A549 (cell line): ENCODE measurements at regions not wholly inside any gene's neighbourhood (a gene's known extent, or its start where the extent isn't known, plus 50 kb on each side); places are given as distances from the start of the nearest gene placed in this dataset.

Experiments used
- ATAC-seq, 2 experiments: fragments of 200-7000 bp in 1 of 2; fragments of >200 bp in 1 of 2; cut with Nextera tagmentation in 1 of 2; cut with Tn5 transposase in 1 of 2; 3 replicates each; pipeline versions ENCODE4 v1.8.0 to v1.9.1; 2018 to 2020; ENCODE audit warnings: mild to moderate bottlenecking in 1 of 2, moderate library complexity in 1 of 2
- CTCF ChIA-PET: fragments of 300-600 bp; sonication (Branson Sonifier 250); formaldehyde crosslinking; extraction: SDS; loops from one replicate; lab custom pipeline; 2021; ENCODE audit warnings: antibody characterized with exemption, inconsistent platforms; lab: Yijun Ruan, JAX
- POLR2A ChIA-PET: fragments of 350-600 bp; formaldehyde crosslinking; extraction: SDS; loops from one replicate; lab custom pipeline; 2021; ENCODE audit warnings: antibody characterized with exemption, inconsistent platforms; lab: Yijun Ruan, JAX
- DNase-seq, 2 experiments: peaks; one replicate each; pipeline versions ENCODE4 v3.0.0 to v3.0.0-alpha.2; 2011 to 2016; ENCODE audit warnings: low read depth in 1 of 2, low spot score in 1 of 2
- FAIRE-seq: peaks from 2 replicates; lab custom pipeline; 2011; peaks lifted over from hg19 to GRCh38; lab: Jason Lieb, UNC
- H3K27ac ChIP-seq, 2 experiments: fragments of >200 bp; sonication (Bioruptor Twin); formaldehyde crosslinking; 3 replicates each; pipeline ENCODE4 v1.5.1; 2016 to 2017
- H3K4me1 ChIP-seq: fragments of >200 bp; sonication (Bioruptor Twin); formaldehyde crosslinking; 3 replicates; pipeline ENCODE4 v1.6.1; 2016
- H3K4me2 ChIP-seq: fragments of >200 bp; sonication (Bioruptor Twin); formaldehyde crosslinking; 3 replicates; pipeline ENCODE4 v1.6.1; 2016
- H3K4me3 ChIP-seq: fragments of >200 bp; sonication (Bioruptor Twin); formaldehyde crosslinking; 3 replicates; pipeline ENCODE4 v1.5.1; 2016
- H3K9me3 ChIP-seq: fragments of >200 bp; sonication (Bioruptor Twin); formaldehyde crosslinking; 3 replicates; pipeline ENCODE4 v1.6.1; 2016
- CBX8 ChIP-seq: fragments of 200-600 bp; sonication (generic); IDR thresholded peaks from 2 replicates; pipeline ENCODE4 v1.6.1; 2016
- EHMT2 ChIP-seq: fragments of 200-600 bp; sonication (generic); IDR thresholded peaks from 2 replicates; pipeline ENCODE4 v1.6.1; 2016; ENCODE audit warnings: antibody characterized with exemption, low read depth, mild to moderate bottlenecking, moderate library complexity
- EP300 ChIP-seq, 2 experiments: fragments of >200 bp; sonication (Bioruptor Twin); formaldehyde crosslinking; IDR thresholded peaks; 2 replicates in 1 of 2; 3 replicates in 1 of 2; pipeline ENCODE4 v1.6.1; 2016 to 2017
- FOSL2 ChIP-seq, 2 experiments: fragments of 450-650 bp in 1 of 2; fragments of >200 bp in 1 of 2; sonication (Bioruptor Twin) in 1 of 2; formaldehyde crosslinking; IDR thresholded peaks; 2 replicates each; pipeline versions ENCODE4 v1.5.0 to v1.6.1; 2016 to 2020; ENCODE audit warnings: mild to moderate bottlenecking in 1 of 2, moderate library complexity in 1 of 2
- FOXS1 ChIP-seq: fragments of 250-450 bp; sonication (Bioruptor Pico); IDR thresholded peaks from 2 replicates; pipeline ENCODE4 v1.5.0; 2020; ENCODE audit warnings: mild to moderate bottlenecking, moderate library complexity
- GATA3 ChIP-seq: IDR thresholded peaks from 2 replicates; pipeline ENCODE4 v1.6.1; 2012; ENCODE audit warnings: borderline replicate concordance
- HDAC2 ChIP-seq: fragments of 200-600 bp; sonication (generic); IDR thresholded peaks from 2 replicates; pipeline ENCODE4 v1.6.1; 2016
- HES2 ChIP-seq: fragments of >200 bp; sonication (Bioruptor Twin); formaldehyde crosslinking; IDR thresholded peaks from 2 replicates; pipeline ENCODE4 v1.6.1; 2016
- JUN ChIP-seq, 2 experiments: fragments of >200 bp; sonication (Bioruptor Twin); formaldehyde crosslinking; IDR thresholded peaks; 2 replicates in 1 of 2; 3 replicates in 1 of 2; pipeline ENCODE4 v1.6.1; 2016 to 2017
- KDM5A ChIP-seq: fragments of 200-600 bp; sonication (generic); IDR thresholded peaks from 2 replicates; pipeline ENCODE4 v1.6.1; 2016; ENCODE audit warnings: antibody characterized with exemption, mild to moderate bottlenecking
- NFE2L2 ChIP-seq: fragments of 150-350 bp; conservative IDR thresholded peaks from 2 replicates; pipeline ENCODE4 v1.6.1; 2014; ENCODE audit warnings: low read length
- NPAS2 ChIP-seq: fragments of 250-450 bp; sonication (Bioruptor Pico); IDR thresholded peaks from 2 replicates; pipeline ENCODE4 v1.8.0; 2022; ENCODE audit warnings: mild to moderate bottlenecking, moderate library complexity, borderline replicate concordance
- PBX3 ChIP-seq: IDR thresholded peaks from 2 replicates; pipeline ENCODE4 v1.6.1; 2012
- PHF8 ChIP-seq: fragments of 200-600 bp; sonication (generic); IDR thresholded peaks from 2 replicates; pipeline ENCODE4 v1.6.1; 2016; ENCODE audit warnings: low read depth, mild to moderate bottlenecking, antibody characterized with exemption, moderate library complexity, borderline replicate concordance
- POLR2A ChIP-seq: IDR thresholded peaks from 2 replicates; pipeline ENCODE4 v1.6.1; 2012; ENCODE audit warnings: mild to moderate bottlenecking, low read length
- RAD21 ChIP-seq, 2 experiments: fragments of >200 bp in 1 of 2; sonication (Bioruptor Twin) in 1 of 2; formaldehyde crosslinking in 1 of 2; IDR thresholded peaks in 1 of 2; conservative IDR thresholded peaks in 1 of 2; 2 replicates in 1 of 2; 3 replicates in 1 of 2; pipeline ENCODE4 v1.6.1; 2012 to 2018; ENCODE audit warnings: inconsistent platforms in 1 of 2
- RARB ChIP-seq: fragments of 250-450 bp; sonication (Bioruptor Pico); IDR thresholded peaks from 2 replicates; pipeline ENCODE4 v1.8.0; 2021; ENCODE audit warnings: mild to moderate bottlenecking, moderate library complexity
- ZFP36 ChIP-seq: fragments of 450-650 bp; IDR thresholded peaks from 2 replicates; pipeline ENCODE4 v1.6.1; 2014; ENCODE audit warnings: borderline replicate concordance; ENCODE audit not compliant: partially characterized antibody
- ZSCAN20 ChIP-seq: fragments of 250-450 bp; sonication (Bioruptor Pico); IDR thresholded peaks from 2 replicates; pipeline ENCODE4 v1.8.0; 2022; ENCODE audit warnings: mild to moderate bottlenecking, moderate library complexity
- WGBS: methylation state at CpG from one replicate; pipeline ENCODE4 v1.1.6; 2017; ENCODE audit errors: missing lambda C conversion rate; 5-methylcytosine and 5-hydroxymethylcytosine counted together
- TF ChIP-seq, protein P1 (sequence below): fragments of 250-450 bp; sonication (Bioruptor Pico); IDR thresholded peaks from 2 replicates; pipeline ENCODE4 v1.5.0; 2021; ENCODE audit warnings: mild to moderate bottlenecking, moderate library complexity, borderline replicate concordance
- TF ChIP-seq, protein P2 (sequence below): fragments of 450-650 bp; IDR thresholded peaks from 2 replicates; pipeline ENCODE4 v1.6.1; 2014; ENCODE audit warnings: antibody characterized with exemption
- TF ChIP-seq, protein P3 (sequence below): fragments of >200 bp; sonication (Bioruptor Twin); formaldehyde crosslinking; IDR thresholded peaks from 3 replicates; pipeline ENCODE4 v1.6.1; 2016
- TF ChIP-seq, protein P4 (sequence below): IDR thresholded peaks from 2 replicates; pipeline ENCODE4 v1.6.1; 2012

GRCh38 chr12:68410018-68410660 lies 78.0 kb upstream of the MDM1 start:
- ATAC-seq (no peak), DNase-seq (no peak), FAIRE-seq (no peak)
- ChIA-PET POLR2A (no interaction called here), CTCF (no interaction called here)
- peaks cover 17% of the 10 kb centered on the region for H3K4me1 ChIP-seq
- H3K4me2 ChIP-seq = no peak overlapping the region
- no peaks in the 10 kb centered on the region for H3K9me3 ChIP-seq
- TF ChIP-seq KDM5A = no peak
- TF ChIP-seq NPAS2 = no peak
- no peak for TF ChIP-seq HDAC2
- TF ChIP-seq RARB = no peak
- no peak for TF ChIP-seq PHF8
- TF ChIP-seq EHMT2 = no peak
- no peak for TF ChIP-seq CBX8
- TF ChIP-seq PBX3 = no peak
- TF ChIP-seq FOSL2 (IDR thresholded peaks at IDR 0.05) = no peak
- no peak for TF ChIP-seq FOSL2 (CRISPR knock-in tag; IDR thresholded peaks at IDR 0.05)
- no peak for TF ChIP-seq GATA3
- TF ChIP-seq, protein P1, sequence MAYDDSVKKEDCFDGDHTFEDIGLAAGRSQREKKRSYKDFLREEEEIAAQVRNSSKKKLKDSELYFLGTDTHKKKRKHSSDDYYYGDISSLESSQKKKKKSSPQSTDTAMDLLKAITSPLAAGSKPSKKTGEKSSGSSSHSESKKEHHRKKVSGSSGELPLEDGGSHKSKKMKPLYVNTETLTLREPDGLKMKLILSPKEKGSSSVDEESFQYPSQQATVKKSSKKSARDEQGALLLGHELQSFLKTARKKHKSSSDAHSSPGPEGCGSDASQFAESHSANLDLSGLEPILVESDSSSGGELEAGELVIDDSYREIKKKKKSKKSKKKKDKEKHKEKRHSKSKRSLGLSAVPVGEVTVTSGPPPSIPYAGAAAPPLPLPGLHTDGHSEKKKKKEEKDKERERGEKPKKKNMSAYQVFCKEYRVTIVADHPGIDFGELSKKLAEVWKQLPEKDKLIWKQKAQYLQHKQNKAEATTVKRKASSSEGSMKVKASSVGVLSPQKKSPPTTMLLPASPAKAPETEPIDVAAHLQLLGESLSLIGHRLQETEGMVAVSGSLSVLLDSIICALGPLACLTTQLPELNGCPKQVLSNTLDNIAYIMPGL = no peak
- TF ChIP-seq ZSCAN20 = no peak
- no peak for TF ChIP-seq JUN (IDR thresholded peaks at IDR 0.05)
- TF ChIP-seq, protein P2, sequence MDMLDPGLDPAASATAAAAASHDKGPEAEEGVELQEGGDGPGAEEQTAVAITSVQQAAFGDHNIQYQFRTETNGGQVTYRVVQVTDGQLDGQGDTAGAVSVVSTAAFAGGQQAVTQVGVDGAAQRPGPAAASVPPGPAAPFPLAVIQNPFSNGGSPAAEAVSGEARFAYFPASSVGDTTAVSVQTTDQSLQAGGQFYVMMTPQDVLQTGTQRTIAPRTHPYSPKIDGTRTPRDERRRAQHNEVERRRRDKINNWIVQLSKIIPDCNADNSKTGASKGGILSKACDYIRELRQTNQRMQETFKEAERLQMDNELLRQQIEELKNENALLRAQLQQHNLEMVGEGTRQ = no peak
- TF ChIP-seq ZFP36 = no peak
- TF ChIP-seq, protein P3, sequence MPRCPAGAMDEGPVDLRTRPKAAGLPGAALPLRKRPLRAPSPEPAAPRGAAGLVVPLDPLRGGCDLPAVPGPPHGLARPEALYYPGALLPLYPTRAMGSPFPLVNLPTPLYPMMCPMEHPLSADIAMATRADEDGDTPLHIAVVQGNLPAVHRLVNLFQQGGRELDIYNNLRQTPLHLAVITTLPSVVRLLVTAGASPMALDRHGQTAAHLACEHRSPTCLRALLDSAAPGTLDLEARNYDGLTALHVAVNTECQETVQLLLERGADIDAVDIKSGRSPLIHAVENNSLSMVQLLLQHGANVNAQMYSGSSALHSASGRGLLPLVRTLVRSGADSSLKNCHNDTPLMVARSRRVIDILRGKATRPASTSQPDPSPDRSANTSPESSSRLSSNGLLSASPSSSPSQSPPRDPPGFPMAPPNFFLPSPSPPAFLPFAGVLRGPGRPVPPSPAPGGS = no peak
- TF ChIP-seq POLR2A = no peak
- TF ChIP-seq, protein P4, sequence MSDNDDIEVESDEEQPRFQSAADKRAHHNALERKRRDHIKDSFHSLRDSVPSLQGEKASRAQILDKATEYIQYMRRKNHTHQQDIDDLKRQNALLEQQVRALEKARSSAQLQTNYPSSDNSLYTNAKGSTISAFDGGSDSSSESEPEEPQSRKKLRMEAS = no peak
- H3K27ac ChIP-seq = no peak overlapping the region
- 66% methylated on average over 11 of the region's 11 CpGs for WGBS
- no peak overlapping the region for H3K4me3 ChIP-seq

DNA sequence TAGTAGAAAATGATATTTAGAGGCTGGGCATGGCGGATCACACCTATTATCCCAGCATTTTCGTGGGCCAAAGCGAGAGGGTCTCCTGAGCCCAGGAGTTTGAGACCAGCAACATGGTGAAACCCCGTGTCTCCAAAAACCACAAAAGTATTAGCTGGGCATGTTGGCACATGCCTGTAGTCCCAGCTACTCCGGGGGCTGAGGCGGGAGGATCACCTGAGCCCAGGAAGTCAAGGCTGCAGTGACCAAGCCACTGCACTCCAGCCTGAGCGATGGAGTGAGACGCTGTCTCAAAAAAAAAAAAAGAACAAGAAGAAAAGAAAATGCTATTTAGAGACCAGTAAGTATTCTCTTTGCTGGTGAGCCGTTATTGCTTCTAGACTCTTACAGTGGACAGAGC lies 79.2 kb upstream of the MDM1 start:
- no peak overlapping the region for H3K4me3 ChIP-seq
- FAIRE-seq (no peak), ATAC-seq (no peak), DNase-seq (no peak)
- no peak overlapping the region for H3K4me2 ChIP-seq
- 76% methylated on average over 9 of the region's 9 CpGs for WGBS
- peaks cover 5% of the 10 kb centered on the region; the same call in 2 of the 3 replicates for H3K4me1 ChIP-seq
- POLR2A ChIA-PET = interaction anchor here (0.7 kb wide), 2 partner anchors 195 to 253 kb away, joined by 3 to 4 read pairs; no protein-coding TSS in a partner anchor
- no peak overlapping the region for H3K27ac ChIP-seq
- CTCF ChIA-PET = no interaction called here
- no peak for TF ChIP-seq RARB
- H3K9me3 ChIP-seq = no peaks in the 10 kb centered on the region

DNA sequence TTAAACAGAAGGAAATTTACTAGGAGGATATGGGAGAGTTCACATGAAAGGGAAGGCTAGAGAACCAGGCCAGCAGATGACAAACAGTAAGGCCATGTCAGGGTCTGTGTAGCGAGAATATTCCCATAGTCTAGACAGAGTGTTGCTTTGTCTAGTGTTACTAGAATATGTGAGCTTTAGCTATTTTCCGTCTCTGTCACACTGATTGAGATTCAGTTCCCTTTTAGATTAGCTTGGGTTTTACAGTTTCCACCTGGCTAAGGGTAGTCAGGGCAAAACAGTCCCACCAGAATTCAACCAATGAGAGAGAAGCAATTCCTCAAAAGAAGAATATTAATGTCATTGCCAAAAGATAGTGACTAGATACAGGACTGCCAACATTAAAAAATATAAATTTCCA lies 82.8 kb upstream of the MDM1 start:
- Histone ChIP-seq H3K4me1 (no peaks in the 10 kb centered on the region), H3K27ac (no peak overlapping the region), H3K9me3 (no peaks in the 10 kb centered on the region), H3K4me2 (no peak overlapping the region), H3K4me3 (no peak overlapping the region)
- DNase-seq (no peak), FAIRE-seq (no peak), ATAC-seq (no peak)
- TF ChIP-seq EP300 (IDR thresholded peaks at IDR 0.05) (no peak), RAD21 (conservative IDR thresholded peaks at IDR 0.05 in 1 of 2, IDR thresholded peaks at IDR 0.05 in 1 of 2) (no peak), NFE2L2 (no peak), FOXS1 (CRISPR knock-in tag) (no peak), HES2 (no peak)
- 79% methylated on average over 2 of the region's 2 CpGs for WGBS
- POLR2A ChIA-PET = no interaction called here
- CTCF ChIA-PET = interaction anchor here (1.3 to 1.5 kb wide), 2 partner anchors 8 to 11 kb away, joined by 3 to 4 read pairs; no protein-coding TSS in a partner anchor
